SK-N-SH (cell line): ENCODE measurements at regions not wholly inside any gene's neighbourhood (a gene's known extent, or its start where the extent isn't known, plus 50 kb on each side); places are given as distances from the start of the nearest gene placed in this dataset.

ENCODE experiments used
- CTCF ChIA-PET: fragments of 300-600, 350-600 bp; formaldehyde crosslinking; extraction: SDS; loops from one replicate; lab custom pipeline; 2021; lab: Yijun Ruan, JAX
- POLR2A ChIA-PET: fragments of 350-600 bp; sonication (Branson Sonifier 250); formaldehyde crosslinking; extraction: SDS; loops from one replicate; lab custom pipeline; 2020; ENCODE audit warnings: antibody characterized with exemption, inconsistent platforms; lab: Yijun Ruan, JAX
- DNase-seq: peaks from one replicate; pipeline ENCODE4 v3.0.0; 2012
- H2AFZ ChIP-seq: fragments of 200-600 bp; sonication (generic); 2 replicates; pipeline ENCODE4 v1.8.1; 2016; ENCODE audit warnings: antibody characterized with exemption, mild to moderate bottlenecking, low read depth
- H3F3A ChIP-seq: fragments of 200-600 bp; sonication (generic); replicated peaks from 2 replicates; pipeline ENCODE3; 2016; ENCODE audit warnings: antibody characterized with exemption, mild to moderate bottlenecking; ENCODE audit not compliant: insufficient read depth
- H3K27ac ChIP-seq, 2 experiments: fragments of 200-500 bp in 1 of 2; fragments of 200-600 bp in 1 of 2; sonication (Bioruptor generic) in 1 of 2; sonication (generic), shearing (Covaris generic) in 1 of 2; 2 replicates each; pipeline versions ENCODE4 v1.5.1 to v1.6.1; 2014 to 2016; ENCODE audit warnings: low read depth in 2 of 2, inconsistent platforms in 1 of 2, low read length in 1 of 2, mild to moderate bottlenecking in 1 of 2, mixed read lengths in 1 of 2
- H3K27me3 ChIP-seq: fragments of 200-600 bp; sonication (generic), shearing (Covaris generic); 2 replicates; pipeline ENCODE4 v1.6.1; 2016; ENCODE audit warnings: mixed run types; ENCODE audit not compliant: insufficient read depth
- H3K36me3 ChIP-seq, 2 experiments: fragments of 200-500 bp in 1 of 2; fragments of 200-600 bp in 1 of 2; sonication (Bioruptor generic) in 1 of 2; sonication (generic) in 1 of 2; replicated peaks in 1 of 2; 2 replicates each; pipeline versions ENCODE3 to v1.5.1; 2014 to 2016; ENCODE audit warnings: low read length in 1 of 2, mild to moderate bottlenecking in 1 of 2; ENCODE audit not compliant: insufficient read depth in 2 of 2, control insufficient read depth in 1 of 2
- H3K4me1 ChIP-seq, 2 experiments: fragments of 200-500 bp in 1 of 2; fragments of 200-600 bp in 1 of 2; sonication (Bioruptor generic) in 1 of 2; sonication (generic), shearing (Covaris generic) in 1 of 2; 2 replicates each; pipeline versions ENCODE4 v1.5.1 to v1.6.1; 2014 to 2016; ENCODE audit warnings: low read depth in 1 of 2, low read length in 1 of 2, mixed run types in 1 of 2; ENCODE audit not compliant: insufficient read depth in 2 of 2, control insufficient read depth in 1 of 2
- H3K4me2 ChIP-seq: fragments of 200-600 bp; sonication (generic), shearing (Covaris generic); 2 replicates; pipeline ENCODE4 v1.6.1; 2017; ENCODE audit warnings: mixed run types
- H3K4me3 ChIP-seq, 2 experiments: fragments of 200-500 bp in 1 of 2; fragments of 200-600 bp in 1 of 2; sonication (Bioruptor generic) in 1 of 2; sonication (generic), shearing (Covaris generic) in 1 of 2; 2 replicates each; pipeline versions ENCODE4 v1.5.1 to v1.8.1; 2014 to 2016; ENCODE audit warnings: low read depth in 2 of 2, inconsistent platforms in 1 of 2, low read length in 1 of 2, mild to moderate bottlenecking in 1 of 2, mixed read lengths in 1 of 2, moderate library complexity in 1 of 2
- H3K79me2 ChIP-seq: fragments of 200-600 bp; sonication (generic); 2 replicates; pipeline ENCODE4 v1.8.1; 2017; ENCODE audit warnings: mild to moderate bottlenecking; ENCODE audit not compliant: insufficient read depth
- H3K9ac ChIP-seq: fragments of 200-600 bp; sonication (generic); 2 replicates; pipeline ENCODE4 v1.6.1; 2017; ENCODE audit warnings: mixed run types
- H3K9me2 ChIP-seq: fragments of 200-600 bp; sonication (generic); 2 replicates; pipeline ENCODE4 v1.6.1; 2017; ENCODE audit warnings: mixed run types
- H3K9me3 ChIP-seq: fragments of 200-600 bp; sonication (generic); 2 replicates; pipeline ENCODE4 v1.6.1; 2017; ENCODE audit warnings: mixed run types, mild to moderate bottlenecking, moderate library complexity
- H4K20me1 ChIP-seq: fragments of 200-600 bp; sonication (generic); 2 replicates; pipeline ENCODE4 v1.6.1; 2017; ENCODE audit warnings: mild to moderate bottlenecking, mixed run types; ENCODE audit not compliant: insufficient read depth
- CHD2 ChIP-seq: fragments of 150-350 bp; IDR thresholded peaks from 2 replicates; pipeline ENCODE4 v1.6.1; 2018; ENCODE audit warnings: low read length; ENCODE audit not compliant: partially characterized antibody
- CTCF ChIP-seq: fragments of 200-600 bp; sonication (generic); IDR thresholded peaks from 2 replicates; pipeline ENCODE4 v1.6.1; 2017; ENCODE audit warnings: antibody characterized with exemption, mild to moderate bottlenecking, moderate library complexity
- ELF1 ChIP-seq: IDR thresholded peaks from 2 replicates; pipeline ENCODE4 v1.4.0; 2012
- EP300 ChIP-seq, 2 experiments: IDR thresholded peaks; 2 replicates each; pipeline versions ENCODE4 v1.4.0 to v1.6.1; 2012; ENCODE audit warnings: borderline replicate concordance in 1 of 2, low read depth in 1 of 2, low read length in 1 of 2
- EZH2phosphoT487 ChIP-seq: fragments of 200-600 bp; sonication (generic); IDR thresholded peaks from 2 replicates; pipeline ENCODE4 v1.6.1; 2017; ENCODE audit warnings: low read depth, mixed run types, mild to moderate bottlenecking, antibody characterized with exemption, moderate library complexity, borderline replicate concordance
- FOSL2 ChIP-seq: IDR thresholded peaks from 2 replicates; pipeline ENCODE4 v1.4.0; 2012; ENCODE audit warnings: low read depth, mild to moderate bottlenecking, moderate library complexity, borderline replicate concordance
- FOXJ3 ChIP-seq: sonication (generic); formaldehyde crosslinking; IDR thresholded peaks from 2 replicates; pipeline ENCODE4 v1.5.1; 2020; ENCODE audit warnings: mild to moderate bottlenecking, missing genetic modification reagents
- GATA2 ChIP-seq: sonication (generic); formaldehyde crosslinking; IDR thresholded peaks from 2 replicates; pipeline ENCODE4 v1.5.0; 2020; ENCODE audit warnings: mild to moderate bottlenecking, missing genetic modification reagents
- JUND ChIP-seq: IDR thresholded peaks from 2 replicates; pipeline ENCODE4 v1.4.0; 2012
- MEF2A ChIP-seq: IDR thresholded peaks from 2 replicates; pipeline ENCODE4 v1.4.0; 2012; ENCODE audit warnings: low read depth, borderline replicate concordance
- NFIC ChIP-seq: IDR thresholded peaks from 2 replicates; pipeline ENCODE4 v1.4.0; 2012; ENCODE audit warnings: borderline replicate concordance
- RAD21 ChIP-seq: IDR thresholded peaks from 2 replicates; pipeline ENCODE4 v1.6.1; 2012; ENCODE audit warnings: mild to moderate bottlenecking, low read length
- RFX5 ChIP-seq: IDR thresholded peaks from 2 replicates; pipeline ENCODE4 v1.6.1; 2012; ENCODE audit warnings: mild to moderate bottlenecking, improper control_type of control experiment, low read length
- RXRA ChIP-seq: IDR thresholded peaks from 2 replicates; pipeline ENCODE4 v1.4.0; 2012; ENCODE audit warnings: low read depth, mild to moderate bottlenecking, borderline replicate concordance
- SIN3A ChIP-seq: IDR thresholded peaks from 2 replicates; pipeline ENCODE4 v1.6.1; 2012; ENCODE audit warnings: low read depth, mild to moderate bottlenecking, low read length, moderate library complexity, borderline replicate concordance
- SMC3 ChIP-seq: IDR thresholded peaks from 2 replicates; pipeline ENCODE4 v1.6.1; 2012; ENCODE audit warnings: low read depth, low read length, improper control_type of control experiment
- TAF1 ChIP-seq: IDR thresholded peaks from 2 replicates; pipeline ENCODE4 v1.6.1; 2012; ENCODE audit warnings: low read depth, mild to moderate bottlenecking, low read length, moderate library complexity, borderline replicate concordance
- TCF12 ChIP-seq: IDR thresholded peaks from 2 replicates; pipeline ENCODE4 v1.4.0; 2012
- TEAD4 ChIP-seq: IDR thresholded peaks from 2 replicates; pipeline ENCODE4 v1.4.0; 2012; ENCODE audit warnings: mild to moderate bottlenecking, borderline replicate concordance; ENCODE audit not compliant: insufficient read depth
- USF2 ChIP-seq: fragments of 150-350 bp; IDR thresholded peaks from 2 replicates; pipeline ENCODE4 v1.6.1; 2017; ENCODE audit warnings: antibody characterized with exemption, low read length, low read depth, borderline replicate concordance
- WGBS: methylation state at CpG from one replicate; pipeline ENCODE4 v1.1.6; 2017; ENCODE audit warnings: low lambda C conversion rate; 5-methylcytosine and 5-hydroxymethylcytosine counted together

GRCh38 chr16:65689726-65690125 is 567.9 kb upstream of the CDH11 start:
- Histone ChIP-seq H3K9me3 (no peaks in the 10 kb centered on the region), H3K9me2 (no peaks in the 10 kb centered on the region), H3K36me3 (no peaks in the 10 kb centered on the region), H3K4me3 (no peak overlapping the region), H3K4me1 (no peaks in the 10 kb centered on the region), H2AFZ (no peak overlapping the region), H3K4me2 (no peak overlapping the region), H3K27me3 (no peaks in the 10 kb centered on the region), H4K20me1 (no peaks in the 10 kb centered on the region), H3K79me2 (no peaks in the 10 kb centered on the region), H3F3A (no peaks in the 10 kb centered on the region), H3K27ac (no peak overlapping the region), H3K9ac (no peak overlapping the region)
- DNase-seq: no peak
- WGBS: 61% methylated on average over 2 of the region's 8 CpGs
- TF ChIP-seq FOXJ3: no peak
- no peak for TF ChIP-seq EP300 (IDR thresholded peaks at IDR 0.05; ENCODE audit: borderline replicate concordance in 1 of 2, low read depth in 1 of 2, low read length in 1 of 2)
- no peak for TF ChIP-seq SMC3
- ChIA-PET POLR2A (no interaction called here), CTCF (interaction anchor here (1.3 kb wide), 1 partner anchor 28 kb away, joined by 3 read pairs; no protein-coding TSS in a partner anchor)

- CTCF ChIA-PET: interaction anchor here (1.3 kb wide), 1 partner anchor 26 kb away, joined by 3 read pairs; no protein-coding TSS in a partner anchor
Measured at GRCh38 chr16:65688301-65688700, 566.4 kb upstream of the CDH11 start.

More at GRCh38 chr16:65688301-65688700, 566.4 kb upstream of the CDH11 start:
- H3K4me1 ChIP-seq: no peaks in the 10 kb centered on the region
- TF ChIP-seq EP300 (IDR thresholded peaks at IDR 0.05; ENCODE audit: borderline replicate concordance in 1 of 2, low read depth in 1 of 2, low read length in 1 of 2): no peak
- TF ChIP-seq RAD21: no peak
- no peak for TF ChIP-seq GATA2 (CRISPR knock-in tag)
- no peak for TF ChIP-seq SMC3
- TF ChIP-seq CHD2: no peak
- no peak for TF ChIP-seq SIN3A
- no peak for TF ChIP-seq NFIC
- TF ChIP-seq JUND: no peak
- TF ChIP-seq ELF1: no peak
- no peak for TF ChIP-seq TEAD4
- TF ChIP-seq TAF1: no peak
- no peak for TF ChIP-seq RXRA
- no peak for TF ChIP-seq USF2
- TF ChIP-seq EZH2phosphoT487: no peak
- no peak for TF ChIP-seq MEF2A
- TF ChIP-seq FOXJ3: no peak
- TF ChIP-seq FOSL2: no peak
- TF ChIP-seq TCF12: no peak
- no peak for TF ChIP-seq CTCF
- TF ChIP-seq RFX5: no peak
- no peak for DNase-seq
- no peaks in the 10 kb centered on the region for H3K27me3 ChIP-seq
- no peaks in the 10 kb centered on the region; the same call in 1 of the 2 replicates for H3K9me3 ChIP-seq
- POLR2A ChIA-PET: no interaction called here
- H3K36me3 ChIP-seq: no peaks in the 10 kb centered on the region
- H2AFZ ChIP-seq: no peak overlapping the region
- WGBS: 26% methylated on average over 1 of the region's 1 CpG
- no peak overlapping the region for H3K4me2 ChIP-seq
- H3K27ac ChIP-seq: no peak overlapping the region
- H3K4me3 ChIP-seq: no peak overlapping the region
- no peaks in the 10 kb centered on the region for H3F3A ChIP-seq
- no peaks in the 10 kb centered on the region for H4K20me1 ChIP-seq
- H3K79me2 ChIP-seq: no peaks in the 10 kb centered on the region
- no peak overlapping the region for H3K9ac ChIP-seq
- no peaks in the 10 kb centered on the region for H3K9me2 ChIP-seq
